ENCODE measurements at regions not wholly inside any gene's neighbourhood (a gene's known extent, or its start where the extent isn't known, plus 50 kb on each side); places are given as distances from the start of the nearest gene placed in this dataset.
A peak's percentile ranks its signal among the peaks of the same experiment; 100 is the strongest.

DNA sequence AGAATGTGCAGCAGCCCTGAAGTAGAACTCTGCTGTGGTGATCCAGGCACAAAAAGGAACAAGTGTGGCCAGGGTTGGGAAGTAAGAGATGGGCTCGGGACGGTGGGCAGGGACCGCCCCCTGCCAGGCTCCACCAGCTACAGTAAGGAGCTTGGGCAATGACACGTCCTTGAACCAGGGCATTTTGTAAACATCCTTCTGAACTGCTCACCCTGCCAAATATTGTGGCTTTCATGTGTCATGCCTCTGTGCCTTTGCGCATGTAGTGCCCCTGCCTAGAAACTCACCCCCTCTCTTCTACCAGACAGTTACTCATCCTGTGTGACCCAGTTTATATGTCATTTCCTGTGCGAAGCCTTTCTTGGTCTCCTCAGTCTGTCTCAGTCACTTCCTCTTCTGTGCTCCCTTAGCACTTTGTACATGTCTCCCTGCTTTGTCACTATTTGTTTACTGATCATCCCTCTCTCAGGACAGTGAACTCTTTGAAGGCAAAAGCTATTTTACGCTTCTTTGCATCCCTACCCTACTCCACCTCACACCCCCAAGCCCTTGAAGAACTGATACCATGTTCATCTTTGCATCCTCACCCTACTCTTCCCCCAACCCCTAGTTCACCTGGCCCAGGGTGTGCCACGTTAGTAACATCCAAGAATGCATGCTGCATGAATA is 108.9 kb upstream of the PLEKHG7 start:
- TF ChIP-seq, protein P1, sequence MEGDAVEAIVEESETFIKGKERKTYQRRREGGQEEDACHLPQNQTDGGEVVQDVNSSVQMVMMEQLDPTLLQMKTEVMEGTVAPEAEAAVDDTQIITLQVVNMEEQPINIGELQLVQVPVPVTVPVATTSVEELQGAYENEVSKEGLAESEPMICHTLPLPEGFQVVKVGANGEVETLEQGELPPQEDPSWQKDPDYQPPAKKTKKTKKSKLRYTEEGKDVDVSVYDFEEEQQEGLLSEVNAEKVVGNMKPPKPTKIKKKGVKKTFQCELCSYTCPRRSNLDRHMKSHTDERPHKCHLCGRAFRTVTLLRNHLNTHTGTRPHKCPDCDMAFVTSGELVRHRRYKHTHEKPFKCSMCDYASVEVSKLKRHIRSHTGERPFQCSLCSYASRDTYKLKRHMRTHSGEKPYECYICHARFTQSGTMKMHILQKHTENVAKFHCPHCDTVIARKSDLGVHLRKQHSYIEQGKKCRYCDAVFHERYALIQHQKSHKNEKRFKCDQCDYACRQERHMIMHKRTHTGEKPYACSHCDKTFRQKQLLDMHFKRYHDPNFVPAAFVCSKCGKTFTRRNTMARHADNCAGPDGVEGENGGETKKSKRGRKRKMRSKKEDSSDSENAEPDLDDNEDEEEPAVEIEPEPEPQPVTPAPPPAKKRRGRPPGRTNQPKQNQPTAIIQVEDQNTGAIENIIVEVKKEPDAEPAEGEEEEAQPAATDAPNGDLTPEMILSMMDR (IDR thresholded peaks at IDR 0.05), result no peak
- peak; percentile 31 to 42 for TF ChIP-seq POLR2AphosphoS5 (IDR thresholded peaks at IDR 0.05; ENCODE audit: insufficient read depth in 1 of 2, low read depth in 1 of 2)
- TF ChIP-seq POLR2A (IDR thresholded peaks at IDR 0.05), result no peak
